ENCODE measurements at regions not wholly inside any gene's neighbourhood (a gene's known extent, or its start where the extent isn't known, plus 50 kb on each side); places are given as distances from the start of the nearest gene placed in this dataset.
A peak's percentile ranks its signal among the peaks of the same experiment; 100 is the strongest.
"Not testable (repeated sequence)": the region's sequence is repeated elsewhere in the genome, so short reads cannot be mapped to it uniquely, and the experiment has no call there.

- H3K36me3 Mint-ChIP-seq (ENCODE audit: low read depth): peaks cover 3% of the 10 kb centered on the region
- DNase-seq: no peak
- intact Hi-C loops (cut with micrococcal nuclease): loop anchor here (2.0 to 10.0 kb wide), 6 partner anchors 39 to 167 kb away; partner anchors contain the start of gene JUN
- H3K27ac Mint-ChIP-seq: no peak overlapping the region
- peaks cover 49% of the 10 kb centered on the region for H3K4me1 Mint-ChIP-seq
- peaks cover 3% of the 10 kb centered on the region for H3K9me3 Mint-ChIP-seq
- no peaks in the 10 kb centered on the region for H3K27me3 Mint-ChIP-seq
- no peak overlapping the region for H3K4me3 Mint-ChIP-seq
These were observed 71.7 kb upstream of the JUN start for GRCh38 chr1:58855274-58856165.

- peaks cover 52% of the 10 kb centered on the region for H3K4me1 Mint-ChIP-seq
These were observed 72.4 kb upstream of the JUN start for GRCh38 chr1:58856281-58856680.

GRCh38 chr1:58857680-58858673 lies 74.1 kb upstream of the JUN start:
- Mint-ChIP-seq H3K9me3 (peaks cover 10% of the 10 kb centered on the region), H3K4me3 (peak overlapping the region; percentile 64), H3K36me3 (ENCODE audit: low read depth) (peaks cover 5% of the 10 kb centered on the region), H3K27ac (peak overlapping the region; percentile 92), H3K4me1 (peaks cover 49% of the 10 kb centered on the region), H3K27me3 (peaks cover 2% of the 10 kb centered on the region)
- peak; percentile 81 for DNase-seq
- intact Hi-C loops (cut with micrococcal nuclease): loop anchor here (2.0 to 10.0 kb wide), 6 partner anchors 41 to 164 kb away; partner anchors contain the start of gene JUN

More at GRCh38 chr1:58856281-58856680, 72.4 kb upstream of the JUN start:
- peak overlapping the region; percentile 23 for H3K27ac Mint-ChIP-seq
- intact Hi-C loops (cut with micrococcal nuclease): loop anchor here (2.0 to 10.0 kb wide), 6 partner anchors 39 to 166 kb away; partner anchors contain the start of gene JUN
- not testable (repeated sequence) for H3K36me3 Mint-ChIP-seq (ENCODE audit: low read depth); DNase-seq; H3K9me3 Mint-ChIP-seq; H3K27me3 Mint-ChIP-seq; H3K4me3 Mint-ChIP-seq

- Mint-ChIP-seq H3K9me3 (peaks cover 16% of the 10 kb centered on the region), H3K27me3 (peaks cover 2% of the 10 kb centered on the region), H3K27ac (no peak overlapping the region), H3K4me1 (peaks cover 44% of the 10 kb centered on the region), H3K4me3 (no peak overlapping the region), H3K36me3 (ENCODE audit: low read depth) (peaks cover 5% of the 10 kb centered on the region)
- intact Hi-C loops (cut with micrococcal nuclease): loop anchor here (5.0 to 10.0 kb wide), 4 partner anchors 42 to 162 kb away; no protein-coding TSS in a partner anchor
- no peak for DNase-seq
These were observed 76.1 kb upstream of the JUN start for GRCh38 chr1:58859769-58860485.

- H3K36me3 Mint-ChIP-seq (ENCODE audit: low read depth): peaks cover 7% of the 10 kb centered on the region
- DNase-seq: no peak
- intact Hi-C loops (cut with micrococcal nuclease): no loop called here
- H3K9me3 Mint-ChIP-seq: peaks cover 20% of the 10 kb centered on the region
- no peak overlapping the region for H3K27ac Mint-ChIP-seq
- H3K27me3 Mint-ChIP-seq: peaks cover 2% of the 10 kb centered on the region
- peaks cover 37% of the 10 kb centered on the region for H3K4me1 Mint-ChIP-seq
- no peak overlapping the region for H3K4me3 Mint-ChIP-seq
These were observed 77.2 kb upstream of the JUN start for GRCh38 chr1:58861076-58861475.

GRCh38 chr1:58861506-58861905 lies 77.7 kb upstream of the JUN start:
- Mint-ChIP-seq H3K9me3 (peaks cover 20% of the 10 kb centered on the region), H3K4me1 (peaks cover 35% of the 10 kb centered on the region), H3K27ac (no peak overlapping the region), H3K4me3 (no peak overlapping the region), H3K36me3 (ENCODE audit: low read depth) (peaks cover 7% of the 10 kb centered on the region), H3K27me3 (peaks cover 2% of the 10 kb centered on the region)
- DNase-seq: no peak
- intact Hi-C loops (cut with micrococcal nuclease): no loop called here

GRCh38 chr1:58862728-58863385 lies 79.0 kb upstream of the JUN start:
- intact Hi-C loops (cut with micrococcal nuclease): no loop called here
- DNase-seq: no peak
- Mint-ChIP-seq H3K4me3 (no peak overlapping the region), H3K4me1 (peaks cover 21% of the 10 kb centered on the region), H3K36me3 (ENCODE audit: low read depth) (peaks cover 7% of the 10 kb centered on the region), H3K27ac (no peak overlapping the region), H3K27me3 (peaks cover 2% of the 10 kb centered on the region), H3K9me3 (peaks cover 20% of the 10 kb centered on the region)

GRCh38 chr1:58864654-58865053 lies 80.8 kb upstream of the JUN start:
- H3K4me1 Mint-ChIP-seq: peaks cover 7% of the 10 kb centered on the region
- no peak overlapping the region for H3K27ac Mint-ChIP-seq
- peaks cover 19% of the 10 kb centered on the region for H3K9me3 Mint-ChIP-seq
- H3K27me3 Mint-ChIP-seq: peaks cover 2% of the 10 kb centered on the region
- intact Hi-C loops (cut with micrococcal nuclease): no loop called here
- peaks cover 6% of the 10 kb centered on the region for H3K36me3 Mint-ChIP-seq (ENCODE audit: low read depth)
- H3K4me3 Mint-ChIP-seq: no peak overlapping the region
- DNase-seq: no peak

- Mint-ChIP-seq H3K27ac (no peak overlapping the region), H3K36me3 (ENCODE audit: low read depth) (peaks cover 4% of the 10 kb centered on the region), H3K27me3 (peaks cover 4% of the 10 kb centered on the region), H3K4me1 (no peaks in the 10 kb centered on the region), H3K9me3 (peaks cover 17% of the 10 kb centered on the region), H3K4me3 (no peak overlapping the region)
- DNase-seq: no peak
- intact Hi-C loops (cut with micrococcal nuclease): no loop called here
These were observed 82.7 kb upstream of the JUN start for GRCh38 chr1:58866578-58866977.

GRCh38 chr1:58869638-58870297 lies 85.9 kb upstream of the JUN start:
- intact Hi-C loops (cut with micrococcal nuclease): no loop called here
- DNase-seq: no peak
- H3K27me3 Mint-ChIP-seq: peaks cover 3% of the 10 kb centered on the region
- no peaks in the 10 kb centered on the region for H3K4me1 Mint-ChIP-seq
- no peak overlapping the region for H3K27ac Mint-ChIP-seq
- peaks cover 10% of the 10 kb centered on the region for H3K9me3 Mint-ChIP-seq
- no peak overlapping the region for H3K4me3 Mint-ChIP-seq
- H3K36me3 Mint-ChIP-seq (ENCODE audit: low read depth): peaks cover 4% of the 10 kb centered on the region

- peaks cover 4% of the 10 kb centered on the region for H3K36me3 Mint-ChIP-seq (ENCODE audit: low read depth)
- H3K9me3 Mint-ChIP-seq: peaks cover 10% of the 10 kb centered on the region
- no peak overlapping the region for H3K4me3 Mint-ChIP-seq
- peaks cover 3% of the 10 kb centered on the region for H3K27me3 Mint-ChIP-seq
- no peak overlapping the region for H3K27ac Mint-ChIP-seq
- no peaks in the 10 kb centered on the region for H3K4me1 Mint-ChIP-seq
- DNase-seq: no peak
- intact Hi-C loops (cut with micrococcal nuclease): no loop called here
These were observed 86.4 kb upstream of the JUN start for GRCh38 chr1:58870298-58870676.

- intact Hi-C loops (cut with micrococcal nuclease): no loop called here
- DNase-seq: no peak
- peaks cover 6% of the 10 kb centered on the region for H3K9me3 Mint-ChIP-seq
- H3K4me1 Mint-ChIP-seq: no peaks in the 10 kb centered on the region
- peaks cover 2% of the 10 kb centered on the region for H3K36me3 Mint-ChIP-seq (ENCODE audit: low read depth)
- H3K27me3 Mint-ChIP-seq: peaks cover 3% of the 10 kb centered on the region
- no peak overlapping the region for H3K27ac Mint-ChIP-seq
- H3K4me3 Mint-ChIP-seq: no peak overlapping the region
These were observed 90.5 kb upstream of the JUN start for GRCh38 chr1:58874342-58874741.
